NCI-H460 (cell line): ENCODE measurements at regions not wholly inside any gene's neighbourhood (a gene's known extent, or its start where the extent isn't known, plus 50 kb on each side); places are given as distances from the start of the nearest gene placed in this dataset.

Experiments used
- DNase-seq: peaks from one replicate; pipeline ENCODE4 v3.0.0-alpha.2; 2016; ENCODE audit warnings: low read depth; ENCODE audit errors: extremely low read depth

GRCh38 chr10:130771491-130771946, 540.0 kb downstream of the TCERG1L start:
- DNase-seq, result no peak

- no peak for DNase-seq
Measured at GRCh38 chr10:130772056-130772455, 539.5 kb downstream of the TCERG1L start.

- DNase-seq, result no peak
Measured at GRCh38 chr10:130772676-130773075, 538.8 kb downstream of the TCERG1L start.

DNA sequence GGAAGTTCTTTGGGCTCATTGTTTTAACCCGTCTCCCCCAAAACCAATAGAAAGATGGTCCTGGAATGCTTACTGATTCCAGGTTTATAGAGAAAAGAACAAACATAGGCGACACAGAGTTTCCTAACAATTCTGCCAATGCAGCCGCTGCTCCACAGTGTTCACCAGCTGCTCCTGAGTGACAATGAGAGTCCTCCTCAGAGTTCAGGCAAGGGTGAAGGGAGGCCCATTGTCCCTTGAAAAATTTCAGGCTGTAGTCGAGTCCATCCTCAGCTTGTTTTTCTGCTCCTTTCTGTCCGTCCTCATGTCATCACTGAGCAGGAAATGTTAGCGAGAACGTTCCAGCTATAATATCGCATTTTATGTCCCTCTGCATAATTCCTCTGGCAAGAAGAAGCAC, 537.6 kb downstream of the TCERG1L start:
- no peak for DNase-seq

- DNase-seq, result no peak
Measured at GRCh38 chr10:130774871-130775270, 536.6 kb downstream of the TCERG1L start.

DNA sequence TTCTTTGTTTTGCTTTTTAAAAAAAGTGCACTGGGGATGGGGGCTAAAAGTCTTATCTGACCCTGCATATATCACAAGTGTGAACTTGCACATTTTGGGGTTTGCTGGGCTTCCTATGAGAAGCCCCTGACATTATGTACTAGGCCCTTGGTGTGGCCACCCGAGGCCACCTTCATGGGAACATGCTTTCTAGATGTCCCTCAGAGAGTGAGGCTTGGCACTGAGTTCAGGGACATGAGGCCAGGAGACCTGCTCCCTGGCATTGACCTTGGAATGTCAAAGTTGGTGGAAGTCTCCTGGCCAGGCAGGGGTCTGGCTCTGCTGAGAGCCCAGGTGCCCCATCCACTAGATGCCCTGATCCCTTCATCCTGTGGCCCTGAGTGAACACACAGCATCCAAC, 536.2 kb downstream of the TCERG1L start:
- no peak for DNase-seq

DNA sequence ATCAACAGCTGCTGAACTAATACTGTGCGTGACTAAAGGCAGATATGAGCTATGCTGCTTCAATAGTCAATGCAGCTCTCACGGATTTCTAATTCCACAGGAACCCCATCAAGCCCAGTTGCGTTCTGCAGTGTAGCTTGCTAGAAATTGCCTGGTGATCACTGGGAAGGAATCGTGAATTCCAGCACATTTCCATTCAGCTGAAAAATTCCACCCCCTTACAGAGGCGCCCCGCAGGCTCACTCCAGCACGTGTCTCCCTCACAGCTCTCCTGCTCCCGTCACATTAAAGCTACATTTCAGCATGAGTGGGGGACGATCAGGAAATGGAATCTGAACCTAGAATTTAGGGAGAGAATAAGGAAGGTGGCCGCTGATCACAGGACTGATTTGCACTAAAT, 534.8 kb downstream of the TCERG1L start:
- DNase-seq, result no peak

GRCh38 chr10:130777507-130778165, 533.9 kb downstream of the TCERG1L start:
- no peak for DNase-seq

DNA sequence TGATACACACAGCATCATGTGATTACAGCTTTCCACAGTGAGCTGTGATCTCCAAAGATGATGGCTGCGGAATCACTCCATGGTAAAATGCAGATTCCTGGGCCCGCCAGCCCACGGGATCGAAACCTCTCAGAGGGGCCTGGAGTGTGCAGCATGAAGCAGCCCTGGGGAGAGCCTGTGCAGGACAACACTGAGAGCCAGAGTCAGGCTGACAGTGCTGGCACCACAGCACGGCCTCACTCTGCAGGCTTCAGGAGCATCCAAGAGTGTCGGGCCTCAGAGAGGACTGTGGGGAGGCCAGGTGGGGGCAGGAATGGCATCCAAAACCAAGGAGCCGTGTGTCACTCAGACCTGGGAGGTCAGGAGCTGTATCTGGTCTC, 533.4 kb downstream of the TCERG1L start:
- no peak for DNase-seq

GRCh38 chr10:130780763-130781162, 530.8 kb downstream of the TCERG1L start:
- DNase-seq, result no peak

DNA sequence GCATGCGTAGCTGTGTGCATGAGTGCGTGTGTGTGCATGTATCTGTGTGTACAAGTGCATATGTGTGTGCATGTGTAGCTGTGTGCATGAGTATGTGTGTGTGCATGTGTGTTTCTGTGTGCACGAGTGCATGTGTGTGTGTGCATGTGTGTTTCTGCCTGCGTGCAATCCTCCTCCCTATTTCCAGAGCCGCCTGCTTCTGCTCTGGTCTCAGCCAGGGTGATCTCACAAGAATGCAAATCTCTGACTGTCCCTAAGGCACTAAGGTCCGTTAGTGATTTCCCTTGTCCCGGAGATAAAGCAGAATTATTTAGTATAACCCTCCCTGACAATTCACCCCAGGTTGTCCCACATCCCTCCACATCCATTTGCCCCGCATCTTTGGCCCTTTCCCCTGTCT, 530.3 kb downstream of the TCERG1L start:
- DNase-seq, result no peak

DNA sequence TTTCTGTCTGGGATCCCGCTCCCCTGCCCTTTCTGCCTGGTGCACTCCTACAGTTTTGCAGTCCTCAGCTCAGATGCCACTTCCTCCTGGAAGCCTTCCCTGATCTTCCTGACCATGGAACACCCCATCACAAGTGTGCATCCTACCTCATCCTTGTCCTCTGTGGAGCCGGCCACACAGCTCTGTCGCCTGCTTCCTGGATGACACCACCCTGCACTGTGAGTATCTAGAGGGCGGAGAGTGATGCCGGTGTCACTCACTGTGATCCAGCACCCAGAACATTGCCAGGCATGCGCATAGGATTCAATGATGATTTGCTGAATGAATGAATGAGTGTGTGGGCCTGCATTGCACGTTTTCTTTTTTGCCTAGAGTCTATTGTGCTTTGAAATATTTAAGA, 529.9 kb downstream of the TCERG1L start:
- DNase-seq, result no peak

DNA sequence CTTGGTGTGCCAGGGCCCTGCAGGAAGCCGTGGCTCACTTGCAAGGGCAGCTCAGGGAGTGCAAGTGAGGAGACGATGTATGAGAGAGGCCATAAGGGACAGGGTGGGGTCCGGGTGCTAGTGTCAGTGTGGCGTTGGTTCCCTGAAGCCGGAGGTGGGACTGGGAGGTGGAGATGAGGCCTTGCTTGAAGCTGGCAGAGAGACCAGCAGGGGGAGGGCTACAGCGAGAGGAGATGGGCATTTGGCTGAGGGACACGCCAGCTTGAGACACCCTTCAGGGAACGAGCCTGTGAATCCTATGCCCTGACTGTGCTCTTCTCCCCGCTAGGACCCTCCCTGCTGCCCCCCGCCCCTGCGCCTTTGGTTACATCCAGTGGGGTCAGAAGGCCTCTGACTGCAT, 529.1 kb downstream of the TCERG1L start:
- DNase-seq, result no peak

DNA sequence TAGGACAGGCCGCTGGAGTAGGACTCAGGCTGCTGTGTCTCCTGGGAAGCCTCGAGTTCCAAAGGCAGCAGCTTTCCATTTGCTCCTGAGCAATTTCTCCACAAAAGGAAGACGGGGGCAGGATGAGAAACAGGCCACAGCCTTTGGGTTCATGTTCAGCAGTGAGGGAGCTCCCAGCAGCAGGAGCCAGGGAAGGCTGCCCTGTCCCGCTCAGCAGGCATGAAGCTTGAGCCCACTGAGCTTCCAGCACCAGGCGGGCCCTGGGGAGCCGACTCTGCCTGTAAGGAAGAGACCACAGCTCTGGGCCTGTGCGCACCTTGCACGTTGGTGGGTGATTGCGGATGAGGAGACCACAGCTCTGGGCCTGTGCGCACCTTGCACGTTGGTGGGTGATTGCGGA, 527.2 kb downstream of the TCERG1L start:
- no peak for DNase-seq

DNA sequence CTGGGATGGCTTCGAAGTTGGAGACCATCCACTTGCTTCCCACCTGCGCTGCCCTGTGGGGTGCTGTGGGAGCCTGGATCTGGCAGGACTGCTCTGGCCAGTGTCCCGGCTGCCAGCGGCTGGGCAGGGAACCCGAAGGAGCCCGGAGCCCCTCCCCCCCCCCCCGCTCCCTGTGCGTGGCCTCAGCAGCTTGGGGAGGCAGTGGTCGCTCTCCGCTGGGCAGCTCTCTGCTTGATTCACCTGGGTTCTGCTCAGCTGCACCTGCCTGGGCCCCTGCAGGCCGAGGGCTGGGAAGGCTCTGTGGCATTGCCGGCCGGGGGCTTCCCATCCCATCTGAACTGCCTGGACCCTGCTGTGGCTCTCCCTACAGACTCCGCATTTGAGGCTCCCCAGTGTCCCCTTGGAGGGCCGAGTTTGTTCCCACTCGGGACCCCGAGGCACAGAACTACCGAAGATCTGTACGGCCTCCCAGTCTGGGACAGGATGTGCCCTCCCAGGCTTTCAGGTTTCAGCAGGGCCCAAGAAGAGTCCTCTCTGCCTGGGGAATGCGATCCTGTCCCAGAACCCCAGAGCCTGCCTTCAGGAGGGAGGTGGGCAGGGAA, 525.1 kb downstream of the TCERG1L start:
- DNase-seq, result no peak

DNA sequence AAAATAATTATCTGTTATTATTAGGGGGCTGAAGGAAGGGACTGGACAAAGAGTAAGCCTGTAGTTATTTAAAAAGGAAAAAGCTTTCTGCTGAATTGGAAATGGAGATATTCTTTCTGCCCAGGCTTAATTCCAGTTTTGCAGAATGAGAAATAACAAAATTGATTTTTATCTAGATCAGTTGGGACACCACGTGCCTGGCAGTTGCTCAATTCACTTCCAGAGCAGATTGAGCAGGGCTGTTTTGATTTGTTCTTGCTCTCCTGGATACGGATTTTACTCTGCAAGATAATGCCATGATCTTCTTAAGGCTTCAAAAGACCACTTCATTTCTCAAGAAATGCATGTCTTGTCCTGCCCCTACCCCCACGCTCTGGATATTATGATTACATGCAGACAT, 524.3 kb downstream of the TCERG1L start:
- DNase-seq, result no peak

DNA sequence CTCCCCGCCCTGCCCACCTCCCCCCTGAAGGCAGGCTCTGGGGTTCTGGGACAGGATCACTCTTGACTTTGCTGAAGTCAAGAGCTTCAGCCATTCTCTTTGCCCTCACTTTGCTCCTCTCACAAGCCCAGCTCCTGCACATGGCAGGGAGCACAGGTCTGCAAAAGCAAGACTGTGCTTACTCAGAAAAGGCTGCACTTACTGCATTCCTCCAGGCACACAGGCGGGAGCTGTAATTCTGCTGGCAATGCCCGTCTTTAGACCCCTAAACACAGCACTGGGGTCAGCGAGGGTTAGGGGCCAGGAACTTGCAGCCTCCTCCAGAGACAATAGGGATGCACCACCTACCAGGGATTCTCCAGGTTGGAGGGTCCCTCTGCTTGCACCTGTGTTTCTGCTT, 523.7 kb downstream of the TCERG1L start:
- DNase-seq, result no peak

DNA sequence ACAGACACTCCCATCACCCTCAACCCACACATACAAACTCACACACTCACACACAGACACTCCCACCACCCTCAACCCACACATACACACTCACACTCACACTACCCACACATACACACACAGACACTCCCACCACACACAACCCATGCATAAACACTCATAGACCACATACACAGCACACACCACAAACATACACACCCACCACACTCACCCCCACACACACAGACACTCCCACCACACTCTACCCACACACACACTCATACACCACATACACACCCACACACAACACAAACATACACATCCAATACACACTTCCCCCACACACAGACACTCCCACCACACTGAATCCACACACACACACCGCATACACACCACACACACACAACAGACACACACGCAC, 521.2 kb downstream of the TCERG1L start:
- no peak for DNase-seq

DNA sequence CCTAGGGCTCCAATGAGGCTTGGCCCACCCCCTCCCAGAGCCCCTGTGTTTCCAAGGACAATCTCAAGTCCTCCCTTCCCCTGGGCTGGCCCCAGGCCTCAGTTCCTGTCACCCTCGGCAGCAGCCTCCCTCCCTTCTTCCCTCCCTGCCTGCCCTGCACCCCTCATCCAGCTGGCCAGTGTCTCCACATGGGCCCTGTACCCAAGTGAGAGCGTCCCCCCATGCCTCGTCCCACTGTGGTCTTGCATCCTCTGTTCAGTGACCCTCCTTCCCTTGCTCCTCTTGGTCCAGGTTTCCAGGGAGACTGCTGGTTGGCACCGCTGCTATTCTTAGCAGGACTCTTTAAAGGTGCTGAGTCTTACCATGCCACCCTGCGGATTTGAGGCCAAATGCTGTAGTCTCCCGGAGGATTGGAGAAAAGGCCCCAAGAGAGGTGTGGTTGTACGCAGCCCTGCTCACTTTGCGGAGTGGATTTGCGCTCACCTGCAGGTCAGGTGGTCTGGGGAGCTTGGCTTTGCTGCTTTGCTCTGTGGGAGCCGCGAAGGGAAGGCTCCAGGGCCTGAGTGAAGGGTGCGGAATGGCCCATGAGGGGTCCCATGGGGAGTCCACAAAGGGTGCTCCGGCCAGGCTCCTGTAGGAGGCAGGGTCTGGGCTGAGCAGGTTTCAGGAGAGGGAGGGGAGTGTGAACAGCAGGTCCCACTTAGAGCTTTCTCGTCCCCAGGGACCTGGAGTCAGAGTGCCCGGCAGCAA, 519.2 kb downstream of the TCERG1L start:
- DNase-seq, result no peak

DNA sequence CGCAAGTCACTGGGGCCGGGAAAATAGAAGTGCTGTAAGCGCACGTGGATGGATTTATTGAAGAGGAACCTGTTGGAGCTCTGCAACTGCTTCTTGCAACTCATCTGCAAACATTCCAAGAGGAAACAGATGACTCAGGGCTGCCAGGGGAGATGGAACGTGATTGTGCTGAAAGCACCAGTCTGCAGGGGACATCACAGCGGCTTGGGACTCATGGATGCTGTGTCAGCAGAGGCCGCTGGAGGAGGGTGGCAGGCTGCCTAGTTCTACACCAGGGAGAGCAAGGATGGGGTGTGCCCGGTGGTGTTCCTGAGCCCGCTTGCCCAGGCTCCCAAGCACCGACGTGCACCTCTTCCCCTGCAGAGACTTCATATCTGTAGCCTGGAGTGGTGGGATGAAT, 515.7 kb downstream of the TCERG1L start:
- DNase-seq, result no peak

DNA sequence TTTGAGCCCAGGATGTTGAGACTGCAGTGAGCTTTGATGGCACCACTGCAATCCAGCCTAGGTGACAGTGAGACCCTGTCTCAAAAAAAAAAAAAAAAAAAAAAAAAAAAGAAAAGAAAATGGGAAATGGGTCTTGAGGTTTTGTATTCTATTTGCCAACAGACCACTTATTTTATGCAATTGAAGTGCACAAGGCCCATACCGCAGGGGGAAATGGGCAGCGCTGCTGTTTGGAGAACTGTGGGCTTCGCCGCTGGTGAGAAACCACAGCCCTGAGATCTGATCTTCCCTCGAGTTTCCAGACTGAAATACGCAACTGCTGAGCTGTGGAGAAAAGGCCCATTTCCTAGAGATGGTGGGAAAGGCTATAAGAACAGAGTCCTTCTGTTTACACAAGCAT, 512.0 kb downstream of the TCERG1L start:
- no peak for DNase-seq

- no peak for DNase-seq
Measured at GRCh38 chr10:130800281-130800680, 511.2 kb downstream of the TCERG1L start.
